PFSK-1 (cell line): ENCODE measurements at regions not wholly inside any gene's neighbourhood (a gene's known extent, or its start where the extent isn't known, plus 50 kb on each side); places are given as distances from the start of the nearest gene placed in this dataset.

Experiments used
- FOXP2 ChIP-seq: optimal IDR thresholded peaks from 2 replicates; pipeline ENCODE3; 2011; ENCODE audit warnings: borderline replicate concordance, control low read depth, inconsistent platforms; ENCODE audit not compliant: insufficient read depth; ENCODE audit errors: extremely low read length, extremely low read depth
- POLR2AphosphoS5 ChIP-seq: IDR thresholded peaks from 2 replicates; pipeline ENCODE4 v1.6.1; 2012; ENCODE audit warnings: low read depth, mild to moderate bottlenecking, control low read depth, low read length, moderate library complexity
- SIN3A ChIP-seq: IDR thresholded peaks from 2 replicates; pipeline ENCODE4 v1.6.1; 2012; ENCODE audit warnings: mild to moderate bottlenecking, low read length, moderate library complexity, borderline replicate concordance; ENCODE audit not compliant: insufficient read depth
- TAF1 ChIP-seq: IDR thresholded peaks from 2 replicates; pipeline ENCODE4 v1.6.1; 2012; ENCODE audit warnings: low read length, control low read depth, borderline replicate concordance; ENCODE audit not compliant: insufficient read depth
- TF ChIP-seq, protein P1 (sequence below), 2 experiments: IDR thresholded peaks; 2 replicates each; pipeline versions ENCODE4 v1.6.1 to v1.8.0; 2011 to 2012; ENCODE audit warnings: low read depth in 2 of 2, low read length in 2 of 2, control low read depth in 1 of 2, inconsistent platforms in 1 of 2, mild to moderate bottlenecking in 1 of 2, moderate library complexity in 1 of 2; ENCODE audit not compliant: insufficient read depth in 1 of 2

- no peak for TF ChIP-seq SIN3A
- TF ChIP-seq, protein P1, sequence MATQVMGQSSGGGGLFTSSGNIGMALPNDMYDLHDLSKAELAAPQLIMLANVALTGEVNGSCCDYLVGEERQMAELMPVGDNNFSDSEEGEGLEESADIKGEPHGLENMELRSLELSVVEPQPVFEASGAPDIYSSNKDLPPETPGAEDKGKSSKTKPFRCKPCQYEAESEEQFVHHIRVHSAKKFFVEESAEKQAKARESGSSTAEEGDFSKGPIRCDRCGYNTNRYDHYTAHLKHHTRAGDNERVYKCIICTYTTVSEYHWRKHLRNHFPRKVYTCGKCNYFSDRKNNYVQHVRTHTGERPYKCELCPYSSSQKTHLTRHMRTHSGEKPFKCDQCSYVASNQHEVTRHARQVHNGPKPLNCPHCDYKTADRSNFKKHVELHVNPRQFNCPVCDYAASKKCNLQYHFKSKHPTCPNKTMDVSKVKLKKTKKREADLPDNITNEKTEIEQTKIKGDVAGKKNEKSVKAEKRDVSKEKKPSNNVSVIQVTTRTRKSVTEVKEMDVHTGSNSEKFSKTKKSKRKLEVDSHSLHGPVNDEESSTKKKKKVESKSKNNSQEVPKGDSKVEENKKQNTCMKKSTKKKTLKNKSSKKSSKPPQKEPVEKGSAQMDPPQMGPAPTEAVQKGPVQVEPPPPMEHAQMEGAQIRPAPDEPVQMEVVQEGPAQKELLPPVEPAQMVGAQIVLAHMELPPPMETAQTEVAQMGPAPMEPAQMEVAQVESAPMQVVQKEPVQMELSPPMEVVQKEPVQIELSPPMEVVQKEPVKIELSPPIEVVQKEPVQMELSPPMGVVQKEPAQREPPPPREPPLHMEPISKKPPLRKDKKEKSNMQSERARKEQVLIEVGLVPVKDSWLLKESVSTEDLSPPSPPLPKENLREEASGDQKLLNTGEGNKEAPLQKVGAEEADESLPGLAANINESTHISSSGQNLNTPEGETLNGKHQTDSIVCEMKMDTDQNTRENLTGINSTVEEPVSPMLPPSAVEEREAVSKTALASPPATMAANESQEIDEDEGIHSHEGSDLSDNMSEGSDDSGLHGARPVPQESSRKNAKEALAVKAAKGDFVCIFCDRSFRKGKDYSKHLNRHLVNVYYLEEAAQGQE (IDR thresholded peaks at IDR 0.05; ENCODE audit: insufficient read depth in 1 of 2, low read depth in 2 of 2, low read length in 2 of 2): no peak
- no peak for TF ChIP-seq TAF1
- no peak for TF ChIP-seq FOXP2
- TF ChIP-seq POLR2AphosphoS5: no peak
These were observed 146.6 kb downstream of the GLUL start for GRCh38 chr1:182245040-182245439.

DNA sequence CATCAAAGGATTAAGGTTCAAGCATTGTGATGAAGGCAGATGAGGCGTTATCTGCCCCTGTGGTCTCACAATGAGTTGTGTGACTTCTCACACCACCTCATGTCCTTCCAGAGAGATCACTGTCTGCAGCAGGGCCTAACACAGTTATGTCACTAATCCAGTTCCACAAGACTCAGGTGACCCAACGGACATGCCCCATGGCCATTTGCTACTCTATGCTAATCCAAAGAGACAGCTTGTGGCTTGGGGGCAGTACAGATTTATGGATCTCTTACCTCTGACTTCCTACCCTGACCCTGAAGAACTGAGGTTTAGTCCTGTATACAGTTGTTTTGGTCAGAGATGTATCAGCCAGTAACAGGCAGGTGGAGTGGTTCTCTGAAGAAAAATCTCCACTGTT, 147.1 kb downstream of the GLUL start:
- TF ChIP-seq TAF1 (no peak), FOXP2 (no peak), POLR2AphosphoS5 (no peak), SIN3A (no peak)
- TF ChIP-seq, protein P1 (IDR thresholded peaks at IDR 0.05; ENCODE audit: insufficient read depth in 1 of 2, low read depth in 2 of 2, low read length in 2 of 2): no peak

- TF ChIP-seq SIN3A: no peak
- TF ChIP-seq FOXP2: no peak
- TF ChIP-seq POLR2AphosphoS5: no peak
- TF ChIP-seq TAF1: no peak
- TF ChIP-seq, protein P1 (IDR thresholded peaks at IDR 0.05; ENCODE audit: insufficient read depth in 1 of 2, low read depth in 2 of 2, low read length in 2 of 2): no peak
These were observed 148.9 kb downstream of the GLUL start for GRCh38 chr1:182242641-182243040.

- TF ChIP-seq SIN3A: no peak
- TF ChIP-seq FOXP2: no peak
- TF ChIP-seq, protein P1 (IDR thresholded peaks at IDR 0.05; ENCODE audit: insufficient read depth in 1 of 2, low read depth in 2 of 2, low read length in 2 of 2): no peak
- no peak for TF ChIP-seq POLR2AphosphoS5
- TF ChIP-seq TAF1: no peak
These were observed 151.5 kb downstream of the GLUL start for GRCh38 chr1:182240085-182240484.

GRCh38 chr1:182238421-182238820, 153.2 kb downstream of the GLUL start:
- TF ChIP-seq TAF1 (no peak), POLR2AphosphoS5 (no peak), FOXP2 (no peak), SIN3A (no peak)
- TF ChIP-seq, protein P1 (IDR thresholded peaks at IDR 0.05; ENCODE audit: insufficient read depth in 1 of 2, low read depth in 2 of 2, low read length in 2 of 2): no peak
